ENCODE measurements at regions not wholly inside any gene's neighbourhood (a gene's known extent, or its start where the extent isn't known, plus 50 kb on each side); places are given as distances from the start of the nearest gene placed in this dataset.

DNA sequence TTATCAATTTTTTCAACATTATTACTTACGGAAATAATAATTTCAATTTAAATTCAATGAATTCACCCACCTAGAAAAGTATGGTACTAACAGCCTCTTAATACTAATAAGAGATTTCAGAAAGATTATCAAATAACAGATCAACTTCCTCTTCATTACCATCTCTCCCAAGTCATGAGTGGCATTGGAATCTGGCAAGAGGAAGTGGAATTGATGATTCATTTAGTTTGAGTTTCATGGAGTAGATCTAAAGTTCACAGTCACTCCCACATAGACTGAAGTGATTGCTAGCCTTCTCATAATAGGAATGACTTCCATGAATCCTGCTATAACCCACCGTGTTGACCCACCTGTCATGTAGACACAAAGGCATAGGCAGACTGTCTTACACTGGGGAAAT is 77.7 kb upstream of the WDR75 start:
- TF ChIP-seq, protein P1, sequence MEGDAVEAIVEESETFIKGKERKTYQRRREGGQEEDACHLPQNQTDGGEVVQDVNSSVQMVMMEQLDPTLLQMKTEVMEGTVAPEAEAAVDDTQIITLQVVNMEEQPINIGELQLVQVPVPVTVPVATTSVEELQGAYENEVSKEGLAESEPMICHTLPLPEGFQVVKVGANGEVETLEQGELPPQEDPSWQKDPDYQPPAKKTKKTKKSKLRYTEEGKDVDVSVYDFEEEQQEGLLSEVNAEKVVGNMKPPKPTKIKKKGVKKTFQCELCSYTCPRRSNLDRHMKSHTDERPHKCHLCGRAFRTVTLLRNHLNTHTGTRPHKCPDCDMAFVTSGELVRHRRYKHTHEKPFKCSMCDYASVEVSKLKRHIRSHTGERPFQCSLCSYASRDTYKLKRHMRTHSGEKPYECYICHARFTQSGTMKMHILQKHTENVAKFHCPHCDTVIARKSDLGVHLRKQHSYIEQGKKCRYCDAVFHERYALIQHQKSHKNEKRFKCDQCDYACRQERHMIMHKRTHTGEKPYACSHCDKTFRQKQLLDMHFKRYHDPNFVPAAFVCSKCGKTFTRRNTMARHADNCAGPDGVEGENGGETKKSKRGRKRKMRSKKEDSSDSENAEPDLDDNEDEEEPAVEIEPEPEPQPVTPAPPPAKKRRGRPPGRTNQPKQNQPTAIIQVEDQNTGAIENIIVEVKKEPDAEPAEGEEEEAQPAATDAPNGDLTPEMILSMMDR (IDR thresholded peaks at IDR 0.05): no peak
- no peak for TF ChIP-seq POLR2A (IDR thresholded peaks at IDR 0.05)
